Loucy (cell line): ENCODE measurements at regions not wholly inside any gene's neighbourhood (a gene's known extent, or its start where the extent isn't known, plus 50 kb on each side); places are given as distances from the start of the nearest gene placed in this dataset.

Experiments
- H2AFZ ChIP-seq: fragments of 200-600 bp; sonication (generic); 2 replicates; pipeline ENCODE4 v1.6.0; 2016; ENCODE audit warnings: antibody characterized with exemption, mild to moderate bottlenecking, low read length, moderate library complexity
- H3F3A ChIP-seq: fragments of 200-600 bp; 2 replicates; pipeline ENCODE4 v1.6.0; 2016; ENCODE audit warnings: antibody characterized with exemption, low read depth, mild to moderate bottlenecking
- H3K27me3 ChIP-seq: fragments of 200-600 bp; sonication (generic); 2 replicates; pipeline ENCODE4 v1.6.1; 2014; ENCODE audit warnings: low read length, mild to moderate bottlenecking; ENCODE audit not compliant: insufficient read depth, poor library complexity, severe bottlenecking
- H3K36me3 ChIP-seq: fragments of 200-600 bp; sonication (generic); 2 replicates; pipeline ENCODE4 v1.6.1; 2016; ENCODE audit warnings: low read length; ENCODE audit not compliant: insufficient read depth
- H3K4me1 ChIP-seq: fragments of 200-600 bp; sonication (generic); 2 replicates; pipeline ENCODE4 v1.5.1; 2014; ENCODE audit warnings: low read length, mild to moderate bottlenecking; ENCODE audit not compliant: insufficient read depth, poor library complexity, severe bottlenecking
- H3K4me2 ChIP-seq: fragments of 200-600 bp; sonication (generic); 2 replicates; pipeline ENCODE4 v1.6.0; 2014; ENCODE audit warnings: antibody characterized with exemption, low read length, low read depth, mild to moderate bottlenecking; ENCODE audit not compliant: poor library complexity, severe bottlenecking
- H3K4me3 ChIP-seq: fragments of 200-600 bp; sonication (generic); 2 replicates; pipeline ENCODE4 v1.5.1; 2014; ENCODE audit warnings: low read length, mild to moderate bottlenecking, mixed read lengths; ENCODE audit not compliant: poor library complexity, severe bottlenecking
- H3K79me2 ChIP-seq: fragments of 200-600 bp; sonication (generic); 2 replicates; pipeline ENCODE4 v1.6.1; 2014; ENCODE audit warnings: low read length; ENCODE audit not compliant: insufficient read depth
- H3K9ac ChIP-seq: fragments of 200-600 bp; sonication (generic); 2 replicates; pipeline ENCODE4 v1.6.0; 2014; ENCODE audit warnings: mild to moderate bottlenecking, low read depth, low read length, moderate library complexity; ENCODE audit not compliant: poor library complexity, severe bottlenecking
- H3K9me2 ChIP-seq: fragments of 200-600 bp; sonication (generic); replicated peaks from 2 replicates; pipeline ENCODE4 v1.6.1; 2016; ENCODE audit warnings: low read depth, low read length, mixed read lengths
- H3K9me3 ChIP-seq: fragments of 200-600 bp; sonication (generic); 2 replicates; pipeline ENCODE4 v1.6.1; 2014; ENCODE audit warnings: mild to moderate bottlenecking, antibody characterized with exemption, low read length, low read depth; ENCODE audit not compliant: insufficient read depth
- H4K20me1 ChIP-seq: fragments of 200-600 bp; sonication (generic); 2 replicates; pipeline ENCODE4 v1.6.0; 2014; ENCODE audit warnings: antibody characterized with exemption, low read length, mild to moderate bottlenecking; ENCODE audit not compliant: insufficient read depth, poor library complexity, severe bottlenecking
- EZH2phosphoT487 ChIP-seq: fragments of 200-600 bp; IDR thresholded peaks from 2 replicates; pipeline ENCODE4 v1.6.1; 2018; ENCODE audit warnings: antibody characterized with exemption, mild to moderate bottlenecking, moderate library complexity, borderline replicate concordance
- TF ChIP-seq, protein P1 (sequence below): fragments of 200-600 bp; sonication (generic); conservative IDR thresholded peaks from 2 replicates; pipeline ENCODE4 v1.5.1; 2014; ENCODE audit warnings: mild to moderate bottlenecking, antibody characterized with exemption, low read length

DNA sequence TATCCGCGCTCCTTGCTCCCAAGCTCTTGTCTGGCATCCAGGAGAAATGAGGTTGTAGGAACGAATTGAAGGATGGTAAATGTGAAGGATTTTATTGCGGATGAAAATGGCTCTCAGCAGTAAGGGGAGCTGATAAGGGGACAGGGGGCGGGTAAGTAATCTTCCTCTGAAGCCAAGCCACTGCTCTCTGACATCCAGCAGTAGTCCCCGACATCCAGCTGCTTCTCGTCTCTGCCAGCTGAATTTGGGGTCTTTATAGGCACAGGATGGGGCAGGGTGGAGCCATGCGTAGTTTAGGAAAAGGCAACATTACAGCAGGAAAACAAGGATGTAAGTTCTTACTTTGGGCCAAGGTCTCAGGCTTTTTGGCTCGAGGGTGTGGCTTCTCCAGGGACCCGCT, 1370.1 kb upstream of the RAG2 start:
- H3K4me2 ChIP-seq, result no peak overlapping the region
- H3K4me3 ChIP-seq, result no peak overlapping the region
- no peak overlapping the region for H2AFZ ChIP-seq
- TF ChIP-seq, protein P1, sequence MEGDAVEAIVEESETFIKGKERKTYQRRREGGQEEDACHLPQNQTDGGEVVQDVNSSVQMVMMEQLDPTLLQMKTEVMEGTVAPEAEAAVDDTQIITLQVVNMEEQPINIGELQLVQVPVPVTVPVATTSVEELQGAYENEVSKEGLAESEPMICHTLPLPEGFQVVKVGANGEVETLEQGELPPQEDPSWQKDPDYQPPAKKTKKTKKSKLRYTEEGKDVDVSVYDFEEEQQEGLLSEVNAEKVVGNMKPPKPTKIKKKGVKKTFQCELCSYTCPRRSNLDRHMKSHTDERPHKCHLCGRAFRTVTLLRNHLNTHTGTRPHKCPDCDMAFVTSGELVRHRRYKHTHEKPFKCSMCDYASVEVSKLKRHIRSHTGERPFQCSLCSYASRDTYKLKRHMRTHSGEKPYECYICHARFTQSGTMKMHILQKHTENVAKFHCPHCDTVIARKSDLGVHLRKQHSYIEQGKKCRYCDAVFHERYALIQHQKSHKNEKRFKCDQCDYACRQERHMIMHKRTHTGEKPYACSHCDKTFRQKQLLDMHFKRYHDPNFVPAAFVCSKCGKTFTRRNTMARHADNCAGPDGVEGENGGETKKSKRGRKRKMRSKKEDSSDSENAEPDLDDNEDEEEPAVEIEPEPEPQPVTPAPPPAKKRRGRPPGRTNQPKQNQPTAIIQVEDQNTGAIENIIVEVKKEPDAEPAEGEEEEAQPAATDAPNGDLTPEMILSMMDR, result no peak
- TF ChIP-seq EZH2phosphoT487, result no peak
- H3K79me2 ChIP-seq, result no peaks in the 10 kb centered on the region
- no peaks in the 10 kb centered on the region for H3K9me3 ChIP-seq
- no peaks in the 10 kb centered on the region for H3K9me2 ChIP-seq
- H4K20me1 ChIP-seq, result no peaks in the 10 kb centered on the region
- no peaks in the 10 kb centered on the region for H3F3A ChIP-seq
- H3K36me3 ChIP-seq, result no peaks in the 10 kb centered on the region
- no peaks in the 10 kb centered on the region for H3K27me3 ChIP-seq
- no peak overlapping the region for H3K9ac ChIP-seq
- no peaks in the 10 kb centered on the region for H3K4me1 ChIP-seq

DNA sequence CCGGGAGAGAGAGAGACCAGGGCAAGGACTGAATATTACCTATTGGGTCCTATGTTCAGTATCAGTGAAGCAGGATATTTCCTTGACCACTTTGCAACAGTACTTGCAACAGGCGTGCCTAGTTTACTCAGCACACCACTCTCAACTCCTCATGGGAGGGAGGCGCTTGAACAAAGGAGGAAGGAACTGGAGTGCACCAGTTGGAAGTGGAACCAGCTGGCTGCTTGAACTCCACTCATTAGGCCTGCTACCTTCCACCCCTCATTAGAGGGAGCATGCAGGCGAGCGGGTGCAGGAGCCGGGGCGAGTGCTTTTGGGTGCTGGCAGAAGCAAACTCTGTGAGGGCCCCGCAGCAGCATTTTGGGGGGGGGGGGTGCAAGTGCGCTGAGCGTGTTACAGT, 1369.6 kb upstream of the RAG2 start:
- Histone ChIP-seq H3K79me2 (no peaks in the 10 kb centered on the region), H3F3A (no peaks in the 10 kb centered on the region), H3K36me3 (no peaks in the 10 kb centered on the region), H3K4me2 (no peak overlapping the region), H3K9ac (no peak overlapping the region), H3K9me3 (no peaks in the 10 kb centered on the region), H3K9me2 (no peaks in the 10 kb centered on the region), H3K4me1 (no peaks in the 10 kb centered on the region), H2AFZ (no peak overlapping the region), H3K27me3 (no peaks in the 10 kb centered on the region), H3K4me3 (no peak overlapping the region), H4K20me1 (no peaks in the 10 kb centered on the region)
- TF ChIP-seq, protein P1, result no peak
- TF ChIP-seq EZH2phosphoT487, result no peak

DNA sequence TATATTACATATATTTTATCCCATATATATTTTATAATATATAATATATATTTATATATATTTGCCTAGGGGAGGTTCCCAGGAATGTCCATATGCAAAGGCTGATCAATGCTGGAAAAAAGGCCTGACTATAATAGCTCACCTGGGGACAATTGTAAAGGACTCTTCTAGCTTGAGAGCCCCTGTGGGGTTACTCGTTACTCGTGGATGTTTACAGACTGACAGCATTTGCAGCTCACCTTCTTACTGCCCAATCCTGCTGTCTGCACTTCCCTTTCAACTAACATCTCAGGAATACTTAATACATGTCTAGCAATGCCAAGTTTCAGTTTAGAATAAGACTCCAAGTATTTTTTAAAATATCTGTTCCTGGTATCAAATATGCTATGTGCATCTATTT, 1365.4 kb upstream of the RAG2 start:
- H3K9ac ChIP-seq, result no peak overlapping the region
- H3K9me3 ChIP-seq, result peaks cover 4% of the 10 kb centered on the region; the same call in 1 of the 2 replicates
- H3F3A ChIP-seq, result no peaks in the 10 kb centered on the region
- H3K4me3 ChIP-seq, result no peak overlapping the region
- TF ChIP-seq EZH2phosphoT487, result no peak
- TF ChIP-seq, protein P1, result no peak
- no peaks in the 10 kb centered on the region for H3K79me2 ChIP-seq
- no peaks in the 10 kb centered on the region for H3K4me1 ChIP-seq
- no peaks in the 10 kb centered on the region for H3K9me2 ChIP-seq
- no peak overlapping the region for H3K4me2 ChIP-seq
- H2AFZ ChIP-seq, result no peak overlapping the region
- no peaks in the 10 kb centered on the region for H3K27me3 ChIP-seq
- H3K36me3 ChIP-seq, result no peaks in the 10 kb centered on the region
- no peaks in the 10 kb centered on the region for H4K20me1 ChIP-seq
